Immature natural killer cell (primary cell): ENCODE measurements at regions not wholly inside any gene's neighbourhood (a gene's known extent, or its start where the extent isn't known, plus 50 kb on each side); places are given as distances from the start of the nearest gene placed in this dataset.

Source experiments
- DNase-seq, 3 donors: peaks; one replicate each; pipeline ENCODE4 v3.0.0; 2022; ENCODE audit warnings: mixed read lengths in 1 of 3
- H3K27ac Mint-ChIP-seq, 6 donors: one replicate each; pipeline ENCODE4 v1.8.0; 2020; ENCODE audit warnings: mixed read lengths in 6 of 6, mild to moderate bottlenecking in 5 of 6, inconsistent platforms in 4 of 6, moderate library complexity in 3 of 6
- H3K27me3 Mint-ChIP-seq, 3 donors: one replicate each; pipeline ENCODE4 v1.8.0; 2020 to 2021; ENCODE audit warnings: low read depth in 3 of 3, mild to moderate bottlenecking in 3 of 3, mixed read lengths in 3 of 3, moderate library complexity in 3 of 3, inconsistent platforms in 1 of 3
- H3K36me3 Mint-ChIP-seq, 3 donors: one replicate each; pipeline ENCODE4 v1.8.0; 2020; ENCODE audit warnings: mixed read lengths in 3 of 3, inconsistent platforms in 2 of 3, mild to moderate bottlenecking in 2 of 3
- H3K4me1 Mint-ChIP-seq, 2 donors: one replicate each; pipeline ENCODE4 v1.8.0; 2020; ENCODE audit warnings: inconsistent platforms in 2 of 2, mild to moderate bottlenecking in 2 of 2, mixed read lengths in 2 of 2, moderate library complexity in 1 of 2
- H3K4me3 Mint-ChIP-seq, 5 donors: one replicate each; pipeline ENCODE4 v1.8.0; 2020; ENCODE audit warnings: mild to moderate bottlenecking in 5 of 5, mixed read lengths in 5 of 5, inconsistent platforms in 3 of 5, moderate library complexity in 3 of 5
- H3K9me3 Mint-ChIP-seq, 6 donors: one replicate each; pipeline ENCODE4 v1.8.0; 2020; ENCODE audit warnings: mild to moderate bottlenecking in 6 of 6, mixed read lengths in 6 of 6, inconsistent platforms in 4 of 6, moderate library complexity in 3 of 6

DNA sequence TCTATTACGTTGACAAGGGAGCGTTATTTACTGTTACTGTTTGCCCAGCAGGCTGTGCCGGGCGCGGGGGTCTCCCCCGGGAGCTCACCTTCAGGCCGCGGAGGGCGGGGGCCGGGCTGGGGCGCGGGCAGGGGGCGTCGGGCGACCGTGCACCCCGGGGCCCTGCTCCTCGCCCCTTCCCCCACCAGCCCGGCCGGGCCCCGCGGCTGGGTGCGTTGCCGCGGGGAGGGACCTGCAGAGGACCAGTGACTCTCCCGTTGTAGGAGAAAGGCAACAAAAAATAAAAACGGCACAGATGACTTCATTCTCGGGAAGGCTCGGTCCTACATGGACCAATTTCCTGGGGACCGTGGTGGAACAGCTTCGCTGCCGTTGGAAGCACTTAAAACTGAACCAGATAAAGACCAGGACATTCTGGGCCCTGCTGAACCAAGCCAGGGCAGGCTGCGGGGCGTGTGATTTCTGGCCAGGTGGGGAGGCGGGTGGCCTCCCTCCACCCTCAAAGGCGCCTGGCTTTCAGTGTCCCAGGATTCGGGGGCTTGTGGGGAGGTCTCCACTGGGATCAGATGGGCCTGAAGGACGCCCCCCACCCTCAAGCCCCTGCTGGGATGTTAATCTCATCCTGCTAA, 57.4 kb downstream of the IGLL1 start:
- no peaks in the 10 kb centered on the region for H3K9me3 Mint-ChIP-seq
- H3K4me3 Mint-ChIP-seq, result peak overlapping the region; percentile 58 to 76 (median 69)
- H3K27me3 Mint-ChIP-seq, result peaks cover 7 to 20% (median 16%) of the 10 kb centered on the region in 3 donors
- peaks cover 5 to 9% of the 10 kb centered on the region in 2 donors for H3K4me1 Mint-ChIP-seq
- peak overlapping the region in 5 of 6 donors; percentile 71 to 88 (median 81) for H3K27ac Mint-ChIP-seq
- DNase-seq, result peak in 1 of 3 donors; percentile 39
- H3K36me3 Mint-ChIP-seq, result no peaks in the 10 kb centered on the region

DNA sequence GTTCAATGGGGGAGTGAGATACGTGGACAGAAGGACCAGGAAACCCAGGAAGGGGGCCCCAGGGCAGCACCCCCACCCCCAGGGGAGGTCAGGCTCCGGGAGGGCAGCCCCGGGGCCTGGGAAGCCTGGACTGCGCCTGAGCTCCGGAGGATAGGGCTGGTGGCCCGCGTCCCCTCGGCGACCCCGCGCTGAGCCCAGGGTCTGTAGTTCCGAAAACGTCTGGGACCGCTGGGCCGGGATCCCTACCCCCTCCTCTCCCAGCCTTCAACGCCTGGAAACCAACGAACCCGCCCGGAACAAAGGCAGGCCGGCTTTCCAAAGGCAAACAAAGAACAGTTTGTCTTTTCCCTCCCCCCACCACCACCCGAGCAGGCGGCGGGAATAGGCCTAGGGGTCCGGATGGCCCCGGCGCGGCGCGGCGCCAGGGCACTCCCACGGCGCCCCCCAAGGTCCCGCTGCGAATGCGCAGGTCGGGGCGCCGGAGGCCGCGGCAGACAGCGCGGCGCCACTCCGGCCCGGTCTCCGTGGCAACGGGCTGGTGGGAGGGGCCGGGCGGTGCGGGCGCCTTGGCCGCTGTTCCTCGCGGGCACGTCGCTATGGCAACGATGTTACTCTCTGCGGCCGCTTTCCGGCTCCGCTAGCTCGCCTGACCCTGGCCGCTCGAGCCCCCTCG, 58.5 kb downstream of the IGLL1 start:
- Mint-ChIP-seq H3K9me3 (no peaks in the 10 kb centered on the region), H3K4me1 (peaks cover 5 to 9% of the 10 kb centered on the region in 2 donors), H3K4me3 (peak overlapping the region; percentile 67 to 76 (median 74)), H3K27ac (peak overlapping the region in 5 of 6 donors; percentile 71 to 90 (median 81)), H3K36me3 (no peaks in the 10 kb centered on the region), H3K27me3 (peaks cover 7 to 20% (median 16%) of the 10 kb centered on the region in 3 donors)
- DNase-seq, result peak; percentile 90 to 91 (median 91)

DNA sequence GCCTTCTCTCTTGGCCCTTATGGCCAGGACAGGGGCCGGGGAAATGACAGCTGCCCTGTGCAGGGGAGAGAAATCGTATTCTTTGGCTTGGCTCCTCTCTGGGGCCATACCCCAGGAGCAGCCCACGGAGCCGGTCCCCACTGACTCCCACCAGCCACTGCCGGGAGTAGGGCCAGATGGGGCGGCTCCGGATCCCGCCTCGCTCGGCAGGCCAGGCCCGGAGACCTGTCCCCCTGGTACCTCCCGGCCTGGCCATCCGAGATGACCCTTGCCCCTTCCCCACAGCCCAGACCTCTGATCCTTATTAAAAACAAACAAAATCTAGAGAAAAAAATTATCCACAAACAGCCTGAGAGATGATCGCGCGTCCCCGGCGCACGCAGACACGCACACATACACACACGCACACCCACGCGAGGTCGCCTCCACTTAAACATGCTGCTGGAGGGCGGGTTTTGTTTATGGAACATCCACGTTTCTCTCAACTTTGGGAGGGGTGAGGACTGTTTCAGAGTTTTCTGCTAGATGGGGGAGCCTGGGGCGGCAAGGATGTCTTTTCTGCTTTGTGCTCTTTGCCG, 59.1 kb downstream of the IGLL1 start:
- peak overlapping the region in 5 of 6 donors; percentile 65 to 83 (median 78) for H3K27ac Mint-ChIP-seq
- DNase-seq, result no peak
- H3K36me3 Mint-ChIP-seq, result no peaks in the 10 kb centered on the region
- peaks cover 5 to 9% of the 10 kb centered on the region in 2 donors for H3K4me1 Mint-ChIP-seq
- H3K4me3 Mint-ChIP-seq, result peak overlapping the region; percentile 67 to 74 (median 69)
- peaks cover 7 to 19% (median 16%) of the 10 kb centered on the region in 3 donors for H3K27me3 Mint-ChIP-seq
- H3K9me3 Mint-ChIP-seq, result no peaks in the 10 kb centered on the region

DNA sequence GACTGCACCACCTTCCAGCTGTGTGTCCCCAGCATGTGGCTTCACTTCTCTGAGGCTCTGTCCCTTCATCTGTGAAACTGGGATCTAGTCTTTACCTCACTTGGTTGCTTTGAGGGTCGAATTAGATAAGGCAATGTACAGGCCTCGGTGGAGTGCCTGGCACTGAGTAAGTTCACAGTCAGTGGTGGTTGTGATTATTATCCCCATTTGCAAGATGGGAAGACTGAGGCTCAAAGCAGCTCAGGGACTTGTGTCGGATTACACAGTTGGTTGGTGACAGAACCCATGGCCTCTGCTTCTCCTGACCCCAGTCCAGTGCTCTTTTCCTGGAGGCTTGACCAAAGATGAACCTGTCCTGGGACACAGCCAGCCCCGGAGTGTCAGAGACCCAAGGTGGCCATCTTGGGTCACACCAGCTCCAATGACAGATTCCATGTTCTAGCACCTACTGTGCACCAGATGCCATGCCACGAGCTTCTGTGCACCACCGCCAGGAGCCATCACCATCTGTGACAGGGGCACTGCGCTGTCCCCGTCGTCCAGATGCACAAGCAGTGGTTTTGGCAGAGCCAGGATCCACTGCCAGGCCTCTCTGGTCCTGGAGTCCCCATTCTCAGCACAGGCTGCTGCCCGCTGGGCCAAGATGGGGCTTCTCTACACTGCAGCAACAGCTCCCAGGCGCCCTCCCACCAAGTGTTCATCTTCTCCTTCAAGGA, 60.5 kb downstream of the IGLL1 start:
- Mint-ChIP-seq H3K27me3 (peaks cover 7 to 21% (median 16%) of the 10 kb centered on the region in 3 donors), H3K4me1 (peaks cover 5 to 9% of the 10 kb centered on the region in 2 donors), H3K4me3 (no peak overlapping the region), H3K36me3 (no peaks in the 10 kb centered on the region), H3K27ac (peak overlapping the region in 3 of 6 donors; percentile 24 to 66 (median 53)), H3K9me3 (no peaks in the 10 kb centered on the region)
- DNase-seq, result no peak

DNA sequence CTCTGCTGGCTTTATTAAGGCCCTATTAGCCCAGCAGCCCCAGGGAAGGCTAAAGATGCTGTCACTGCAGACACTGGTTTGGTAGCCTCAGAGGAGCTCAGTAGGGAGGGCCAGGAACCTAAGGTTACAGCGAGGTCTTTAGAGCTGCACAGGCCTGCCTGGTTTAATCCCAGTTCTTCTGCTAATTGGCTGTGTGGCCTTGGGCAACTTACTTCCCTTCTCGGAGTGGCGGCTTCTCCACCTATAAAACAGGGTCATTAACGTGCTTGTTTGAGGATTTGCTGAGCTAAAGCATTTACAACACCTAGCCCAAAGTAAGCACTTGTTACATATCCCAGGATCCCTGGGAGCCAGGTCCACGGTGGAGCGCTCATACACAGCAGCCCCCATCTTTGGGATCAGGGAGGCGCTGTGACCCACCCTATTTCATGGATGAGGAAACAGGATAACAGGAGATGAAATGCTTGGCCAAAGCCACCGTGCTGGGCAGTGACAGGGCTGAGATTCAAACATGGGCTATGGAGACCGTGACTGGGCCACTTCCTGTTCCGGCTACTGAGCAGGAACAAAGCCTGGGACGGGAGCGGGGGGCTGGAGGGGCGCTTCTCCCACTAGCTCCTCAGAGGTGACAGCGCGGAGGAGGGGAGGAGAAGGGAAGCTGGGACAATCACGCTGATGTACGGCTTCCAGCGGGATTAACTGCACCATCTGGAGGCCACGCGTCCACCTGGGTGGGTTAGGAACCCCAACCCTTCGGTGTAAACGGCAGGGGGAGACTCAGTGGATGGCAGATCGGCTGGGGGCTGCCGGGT, 61.5 kb downstream of the IGLL1 start:
- Mint-ChIP-seq H3K27ac (peak overlapping the region in 3 of 6 donors; percentile 54 to 66 (median 61)), H3K4me1 (peaks cover 5 to 9% of the 10 kb centered on the region in 2 donors), H3K27me3 (peaks cover 7 to 21% (median 16%) of the 10 kb centered on the region in 3 donors), H3K36me3 (no peaks in the 10 kb centered on the region), H3K9me3 (no peaks in the 10 kb centered on the region), H3K4me3 (no peak overlapping the region)
- no peak for DNase-seq

DNA sequence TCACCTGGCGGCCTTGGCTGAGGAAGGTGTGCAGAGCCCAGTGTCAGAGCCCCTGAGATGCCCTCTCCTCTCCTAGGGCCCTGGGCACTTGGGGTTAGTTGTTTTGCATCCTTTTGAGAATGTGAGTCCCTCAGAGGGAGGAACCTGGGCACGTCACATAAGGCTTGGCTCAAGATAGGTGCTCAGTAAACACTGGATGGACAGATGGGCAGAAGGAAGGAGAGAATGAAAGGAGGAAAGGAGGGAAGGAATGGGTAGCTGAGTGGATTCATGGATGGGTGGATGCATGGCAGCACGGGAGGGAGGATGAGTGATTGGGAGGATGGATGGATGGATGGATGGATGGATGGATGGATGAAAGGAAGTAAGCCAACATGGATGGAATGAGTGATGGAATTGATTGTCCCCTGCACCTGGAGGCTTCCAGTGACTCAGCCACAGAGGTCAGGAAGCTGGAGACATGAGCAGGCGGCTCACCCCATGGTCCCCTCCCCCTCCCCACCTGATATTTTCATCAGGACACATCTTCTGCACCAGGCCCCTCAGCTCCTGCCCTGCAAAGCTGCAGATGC, 62.2 kb downstream of the IGLL1 start:
- Mint-ChIP-seq H3K9me3 (no peaks in the 10 kb centered on the region), H3K27ac (peak overlapping the region in 3 of 6 donors; percentile 27 to 50 (median 41)), H3K4me3 (peak overlapping the region in 1 of 5 donors; percentile 8), H3K27me3 (peaks cover 7 to 21% (median 16%) of the 10 kb centered on the region in 3 donors), H3K4me1 (peaks cover 5 to 7% of the 10 kb centered on the region in 2 donors), H3K36me3 (no peaks in the 10 kb centered on the region)
- DNase-seq, result no peak

DNA sequence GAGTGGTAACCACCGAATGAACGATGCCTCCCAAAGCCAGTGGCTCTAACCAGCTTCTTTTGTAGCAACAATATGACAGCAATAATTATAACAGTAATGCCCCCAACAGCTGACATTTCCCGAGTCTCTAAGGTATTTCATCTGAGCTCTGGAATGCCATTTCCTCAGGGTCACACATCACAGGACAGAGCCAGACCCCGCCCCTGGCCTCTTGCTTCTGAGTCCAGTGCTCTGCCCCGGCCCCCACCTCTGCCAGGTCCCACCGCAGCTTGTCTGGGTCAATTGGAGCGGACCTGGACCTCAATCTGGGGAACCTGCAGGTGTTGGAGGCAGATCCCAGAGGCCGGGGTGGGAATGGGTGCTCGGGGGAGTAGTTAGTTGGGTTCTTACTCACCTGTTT, 63.8 kb downstream of the IGLL1 start:
- Mint-ChIP-seq H3K27ac (no peak overlapping the region), H3K27me3 (peaks cover 0 to 10% (median 9%) of the 10 kb centered on the region in 3 donors), H3K9me3 (no peaks in the 10 kb centered on the region), H3K36me3 (no peaks in the 10 kb centered on the region), H3K4me1 (peaks cover 3 to 5% of the 10 kb centered on the region in 2 donors), H3K4me3 (no peak overlapping the region)
- no peak for DNase-seq

DNA sequence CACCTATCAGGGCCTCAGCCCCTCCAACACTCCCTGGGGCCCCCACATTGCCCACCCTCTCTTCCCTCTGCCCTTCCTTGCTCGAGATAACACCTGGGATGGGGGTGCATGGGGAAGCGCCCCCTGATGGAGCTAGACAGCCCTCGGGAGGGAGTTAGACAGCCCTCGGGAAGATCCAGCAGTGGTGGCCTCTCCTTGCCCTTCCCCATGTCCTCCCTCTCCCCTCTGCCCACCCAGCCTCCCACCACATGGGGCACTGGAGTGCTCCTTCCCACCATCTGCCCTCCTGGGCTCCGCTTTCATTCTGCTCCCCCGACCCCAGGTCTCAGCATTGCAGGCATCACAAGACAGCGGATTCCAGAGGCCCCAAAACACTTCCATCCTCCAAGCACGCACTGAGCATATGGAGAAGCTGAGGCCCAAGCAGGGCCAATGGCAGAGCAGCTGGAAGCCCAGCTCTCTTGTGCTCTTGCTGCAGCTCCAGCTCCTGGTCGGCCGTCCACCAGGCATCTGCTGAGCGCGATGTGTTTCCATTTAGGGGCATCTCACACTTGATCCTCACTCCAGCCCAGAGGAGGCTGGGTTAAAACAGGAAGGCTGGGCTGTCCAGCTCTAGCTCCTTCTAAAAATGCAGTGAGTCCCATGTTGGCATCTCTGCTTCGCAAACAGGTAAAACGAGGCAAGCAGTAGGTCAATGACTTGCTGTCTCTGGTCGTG, 65.6 kb downstream of the IGLL1 start:
- H3K27ac Mint-ChIP-seq, result no peak overlapping the region
- no peaks in the 10 kb centered on the region for H3K36me3 Mint-ChIP-seq
- H3K4me3 Mint-ChIP-seq, result no peak overlapping the region
- H3K9me3 Mint-ChIP-seq, result no peaks in the 10 kb centered on the region
- H3K27me3 Mint-ChIP-seq, result peaks cover 0 to 6% (median 4%) of the 10 kb centered on the region in 3 donors
- no peak for DNase-seq
- H3K4me1 Mint-ChIP-seq, result no peaks in the 10 kb centered on the region

DNA sequence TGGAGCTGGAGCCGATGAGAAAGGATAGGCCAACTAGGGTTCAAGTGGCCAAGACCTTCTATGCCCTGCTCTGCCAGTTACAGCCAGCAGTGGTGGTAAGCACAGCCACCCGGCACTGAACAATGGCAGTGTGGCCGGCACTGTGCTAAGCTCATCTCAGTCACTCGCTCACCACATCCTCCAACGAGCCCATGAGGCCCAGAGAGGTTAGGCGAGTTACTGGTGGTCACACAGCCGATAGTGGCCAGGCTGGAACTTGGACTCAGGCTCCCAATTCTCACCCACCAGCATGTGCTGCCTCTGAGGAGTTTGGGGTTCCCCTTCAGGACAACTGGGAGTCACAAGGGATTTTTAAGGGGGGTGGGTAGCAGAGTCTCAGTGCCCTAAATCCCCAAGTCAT, 66.4 kb downstream of the IGLL1 start:
- H3K9me3 Mint-ChIP-seq, result no peaks in the 10 kb centered on the region
- no peaks in the 10 kb centered on the region for H3K4me1 Mint-ChIP-seq
- DNase-seq, result no peak
- peaks cover 0 to 6% (median 2%) of the 10 kb centered on the region in 3 donors for H3K27me3 Mint-ChIP-seq
- H3K4me3 Mint-ChIP-seq, result no peak overlapping the region
- no peak overlapping the region for H3K27ac Mint-ChIP-seq
- no peaks in the 10 kb centered on the region for H3K36me3 Mint-ChIP-seq

DNA sequence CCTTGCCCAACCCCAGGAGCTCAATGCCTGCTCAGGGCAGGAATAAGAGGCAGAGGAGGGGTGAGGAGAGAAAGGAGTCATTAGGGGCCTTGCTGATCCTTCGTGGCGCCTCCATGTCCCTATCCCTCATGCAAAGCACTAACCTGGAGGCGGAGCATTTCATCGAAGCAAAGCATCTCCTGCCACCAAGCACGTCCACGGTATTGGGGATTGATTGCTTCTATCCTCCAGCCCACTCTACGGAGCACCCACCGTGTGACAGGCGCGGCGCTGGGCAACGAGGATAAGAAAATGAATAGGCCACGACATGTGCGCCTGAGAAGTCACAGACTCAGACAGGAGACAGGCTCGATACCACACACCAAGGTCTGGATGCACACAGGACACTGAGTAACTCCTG, 67.0 kb downstream of the IGLL1 start:
- H3K36me3 Mint-ChIP-seq, result no peaks in the 10 kb centered on the region
- DNase-seq, result no peak
- H3K4me1 Mint-ChIP-seq, result no peaks in the 10 kb centered on the region
- no peak overlapping the region for H3K4me3 Mint-ChIP-seq
- peaks cover 0 to 4% (median 2%) of the 10 kb centered on the region in 3 donors for H3K27me3 Mint-ChIP-seq
- H3K9me3 Mint-ChIP-seq, result no peaks in the 10 kb centered on the region
- peak overlapping the region in 1 of 6 donors; percentile 16 for H3K27ac Mint-ChIP-seq

DNA sequence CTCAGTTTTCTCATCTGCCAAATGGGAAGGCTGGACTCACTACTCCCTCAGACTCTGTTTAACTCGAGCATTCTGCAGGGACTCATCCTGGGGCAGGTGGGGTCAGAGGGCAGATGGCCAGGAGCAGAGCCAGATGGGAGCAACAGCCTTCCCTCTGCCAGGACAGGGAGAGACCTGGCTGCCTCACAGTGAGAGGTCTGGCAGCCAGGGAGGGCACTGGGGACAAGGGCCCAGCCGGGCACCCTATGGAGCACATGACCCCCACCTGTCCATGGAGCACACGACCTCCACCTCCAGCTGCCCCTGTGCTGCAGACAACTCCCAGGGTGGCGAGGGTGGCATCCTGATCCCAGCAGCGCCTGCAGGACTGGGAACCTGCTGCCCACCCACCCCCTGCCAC, 67.4 kb downstream of the IGLL1 start:
- peaks cover 0 to 4% (median 2%) of the 10 kb centered on the region in 3 donors for H3K27me3 Mint-ChIP-seq
- no peak for DNase-seq
- no peaks in the 10 kb centered on the region for H3K36me3 Mint-ChIP-seq
- H3K4me3 Mint-ChIP-seq, result no peak overlapping the region
- H3K4me1 Mint-ChIP-seq, result no peaks in the 10 kb centered on the region
- H3K9me3 Mint-ChIP-seq, result no peaks in the 10 kb centered on the region
- no peak overlapping the region for H3K27ac Mint-ChIP-seq

DNA sequence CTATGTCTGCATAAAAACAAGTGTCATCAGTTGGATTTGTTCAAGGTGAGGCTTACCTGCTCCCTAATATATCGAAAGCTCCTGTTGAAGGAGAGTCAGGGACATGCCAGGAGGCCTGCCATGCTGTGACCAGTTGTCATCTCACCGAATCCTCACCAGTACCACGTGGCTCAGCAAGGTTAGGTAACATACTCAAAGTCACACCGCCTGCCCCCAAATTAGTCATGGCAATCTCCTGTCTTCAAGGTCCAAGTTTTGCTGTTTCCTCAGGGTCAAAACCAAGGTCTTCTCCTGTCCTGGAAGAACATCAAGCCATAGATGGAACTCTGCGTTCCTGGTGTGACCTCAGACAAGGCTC, 67.8 kb downstream of the IGLL1 start:
- H3K9me3 Mint-ChIP-seq, result no peaks in the 10 kb centered on the region
- H3K4me1 Mint-ChIP-seq, result no peaks in the 10 kb centered on the region
- H3K27me3 Mint-ChIP-seq, result peaks cover 0 to 4% (median 2%) of the 10 kb centered on the region in 3 donors
- no peak overlapping the region for H3K4me3 Mint-ChIP-seq
- DNase-seq, result no peak
- no peak overlapping the region for H3K27ac Mint-ChIP-seq
- H3K36me3 Mint-ChIP-seq, result no peaks in the 10 kb centered on the region
